Tibial artery (tissue), 4 donors: ENCODE measurements at regions not wholly inside any gene's neighbourhood (a gene's known extent, or its start where the extent isn't known, plus 50 kb on each side); places are given as distances from the start of the nearest gene placed in this dataset.
"Not testable (repeated sequence)": the region's sequence is repeated elsewhere in the genome, so short reads cannot be mapped to it uniquely, and the experiment has no call there.

Source experiments
- DNase-seq, 2 donors: peaks; one replicate each; pipeline ENCODE4 v3.0.0-alpha.2; 2019
- H3K27ac ChIP-seq, 2 donors: fragments of 200-600 bp; sonication (generic) in 1 of 2; 1 replicate in 1 of 2; 2 replicates in 1 of 2; pipeline ENCODE4 v1.5.1; 2018 to 2019; ENCODE audit warnings: mild to moderate bottlenecking in 1 of 2
- H3K27me3 ChIP-seq, 2 donors: fragments of 200-600 bp; sonication (generic) in 1 of 2; one replicate each; pipeline versions ENCODE4 v1.5.1 to v1.6.0; 2016 to 2019
- H3K36me3 ChIP-seq, 3 donors: fragments of 200-600 bp; sonication (generic) in 2 of 3; one replicate each; pipeline ENCODE4 v1.5.1; 2016 to 2019; ENCODE audit warnings: mild to moderate bottlenecking in 2 of 3
- H3K4me1 ChIP-seq, 4 donors: fragments of 200-600 bp; sonication (generic) in 2 of 4; 1 replicate in 3 of 4; 2 replicates in 1 of 4; pipeline ENCODE4 v1.5.1; 2016 to 2019
- H3K4me3 ChIP-seq, 2 donors: fragments of 200-600 bp; sonication (generic) in 1 of 2; 1 replicate in 1 of 2; 2 replicates in 1 of 2; pipeline ENCODE4 v1.5.1; 2018 to 2019; ENCODE audit warnings: mild to moderate bottlenecking in 2 of 2
- H3K9me3 ChIP-seq, 3 donors: fragments of 200-600 bp; sonication (generic) in 1 of 3; one replicate each; pipeline ENCODE4 v1.5.1; 2016 to 2019
- intact Hi-C: fragments of 100-400 bp; cut with DNase I; formaldehyde crosslinking; loops from one replicate; pipeline ENCODE4 v1.15.0; 2023; ENCODE audit warnings: low total_unique reads
- TF ChIP-seq, protein P1 (sequence below), 2 experiments: fragments of 200-600 bp in 1 of 2; fragments of 450-650 bp in 1 of 2; IDR thresholded peaks; one replicate each; pipeline ENCODE4 v1.5.1; 2017 to 2019; ENCODE audit warnings: antibody characterized with exemption in 2 of 2, mild to moderate bottlenecking in 1 of 2, moderate library complexity in 1 of 2

DNA sequence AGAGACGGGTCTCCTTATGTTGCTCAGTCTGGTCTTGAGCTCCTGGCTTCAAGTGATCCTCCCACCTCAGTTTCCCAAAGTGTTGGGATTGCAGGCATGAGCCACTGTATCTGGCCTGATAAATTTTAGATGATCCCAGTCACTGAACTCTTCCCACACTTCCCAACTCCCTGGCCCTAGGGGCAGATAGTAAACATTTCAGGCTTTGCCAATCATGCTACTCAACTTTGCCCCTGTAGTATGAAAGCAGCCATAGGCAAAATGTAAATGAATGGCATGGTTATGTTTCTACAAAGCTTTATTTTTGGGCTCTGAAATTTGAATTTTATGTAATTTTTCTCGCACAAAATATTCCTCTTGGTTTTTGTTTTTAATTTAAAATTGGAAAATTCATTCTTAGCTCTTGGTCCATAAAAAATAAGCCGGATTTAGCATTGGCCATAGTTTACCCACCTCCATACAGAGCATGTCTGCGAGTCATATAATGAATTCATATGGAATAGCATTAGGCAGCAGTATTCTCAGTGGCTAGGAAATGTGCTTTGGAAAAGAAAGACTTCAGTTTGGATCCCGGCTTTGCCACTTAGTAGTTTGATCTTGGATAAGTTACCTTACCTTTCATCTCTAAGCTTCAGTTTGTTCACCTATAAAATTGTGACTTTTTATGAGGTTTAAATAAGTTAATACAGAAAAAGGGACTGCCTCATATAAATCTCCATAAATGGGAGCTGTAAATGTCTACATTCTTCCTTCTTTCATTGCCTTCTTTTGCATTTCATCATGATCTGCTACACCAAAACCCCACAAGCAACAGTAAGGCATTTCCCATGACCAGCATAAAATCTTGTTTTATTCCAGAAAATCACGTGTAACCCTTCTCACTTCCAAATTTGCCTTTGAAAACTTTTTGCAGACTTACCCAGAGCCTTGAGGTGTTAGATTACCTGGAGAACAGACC is 360.3 kb upstream of the TPM1 start:
- TF ChIP-seq, protein P1, sequence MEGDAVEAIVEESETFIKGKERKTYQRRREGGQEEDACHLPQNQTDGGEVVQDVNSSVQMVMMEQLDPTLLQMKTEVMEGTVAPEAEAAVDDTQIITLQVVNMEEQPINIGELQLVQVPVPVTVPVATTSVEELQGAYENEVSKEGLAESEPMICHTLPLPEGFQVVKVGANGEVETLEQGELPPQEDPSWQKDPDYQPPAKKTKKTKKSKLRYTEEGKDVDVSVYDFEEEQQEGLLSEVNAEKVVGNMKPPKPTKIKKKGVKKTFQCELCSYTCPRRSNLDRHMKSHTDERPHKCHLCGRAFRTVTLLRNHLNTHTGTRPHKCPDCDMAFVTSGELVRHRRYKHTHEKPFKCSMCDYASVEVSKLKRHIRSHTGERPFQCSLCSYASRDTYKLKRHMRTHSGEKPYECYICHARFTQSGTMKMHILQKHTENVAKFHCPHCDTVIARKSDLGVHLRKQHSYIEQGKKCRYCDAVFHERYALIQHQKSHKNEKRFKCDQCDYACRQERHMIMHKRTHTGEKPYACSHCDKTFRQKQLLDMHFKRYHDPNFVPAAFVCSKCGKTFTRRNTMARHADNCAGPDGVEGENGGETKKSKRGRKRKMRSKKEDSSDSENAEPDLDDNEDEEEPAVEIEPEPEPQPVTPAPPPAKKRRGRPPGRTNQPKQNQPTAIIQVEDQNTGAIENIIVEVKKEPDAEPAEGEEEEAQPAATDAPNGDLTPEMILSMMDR (IDR thresholded peaks at IDR 0.05): no peak
- intact Hi-C loops: no loop called here
- Histone ChIP-seq H3K36me3 (peaks cover 10 to 19% (median 11%) of the 10 kb centered on the region in 3 donors), H3K27me3 (no peaks in the 10 kb centered on the region), H3K9me3 (no peaks in the 10 kb centered on the region), H3K4me3 (no peak overlapping the region), H3K4me1 (no peaks in the 10 kb centered on the region), H3K27ac (no peak overlapping the region)
- no peak for DNase-seq

DNA sequence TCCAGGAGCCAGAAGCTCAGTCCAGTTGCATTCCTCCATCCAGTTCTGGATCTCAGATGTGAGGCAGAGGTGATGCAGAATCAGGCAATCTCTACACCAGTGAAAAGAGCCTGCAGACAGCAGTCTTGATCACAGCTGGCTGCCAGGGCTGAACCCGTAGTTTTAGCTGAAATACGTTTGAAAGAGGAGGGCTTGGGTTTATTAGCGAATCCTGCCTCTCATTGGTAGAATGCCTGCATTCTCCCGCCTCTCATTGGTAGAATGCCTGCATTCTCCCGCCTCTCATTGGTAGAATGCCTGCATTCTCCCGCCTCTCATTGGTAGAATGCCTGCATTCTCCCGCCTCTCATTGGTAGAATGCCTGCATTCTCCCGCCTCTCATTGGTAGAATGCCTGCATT is 359.4 kb upstream of the TPM1 start:
- H3K4me1 ChIP-seq, DNase-seq, intact Hi-C loops: not testable (repeated sequence)

DNA sequence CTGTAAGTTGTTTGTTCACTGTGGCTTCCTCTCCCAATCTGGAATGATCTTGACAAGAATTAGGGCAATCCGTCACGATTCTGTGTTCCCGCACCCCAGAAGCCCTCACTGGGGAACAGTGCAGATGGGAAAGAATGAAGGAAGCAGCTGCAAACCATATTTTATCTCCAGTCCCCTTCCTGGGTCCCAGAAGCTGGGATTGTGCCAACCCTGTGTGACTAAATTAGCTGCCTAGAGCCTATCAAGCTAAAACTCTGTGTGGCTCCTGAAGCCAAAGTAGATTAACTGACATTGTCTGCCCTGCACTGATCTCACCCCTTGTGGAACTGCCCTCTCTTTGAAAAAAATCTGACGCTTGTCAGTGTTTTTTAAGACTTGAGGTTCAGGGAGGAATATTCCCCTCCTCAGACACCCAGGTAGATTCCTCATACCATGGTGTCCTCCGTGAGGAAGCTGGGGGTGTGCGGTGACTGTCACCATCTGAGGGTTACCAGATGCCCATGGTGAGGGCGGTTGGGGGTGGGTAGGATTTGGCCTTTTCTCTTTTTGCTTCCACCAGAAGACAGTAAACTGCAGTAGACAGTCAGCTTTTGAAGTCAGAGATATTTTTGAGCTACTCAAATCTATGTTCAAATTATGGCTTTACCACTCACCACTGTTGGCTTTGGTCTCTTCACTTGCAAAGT is 358.3 kb upstream of the TPM1 start:
- Histone ChIP-seq H3K36me3 (peaks cover 7 to 19% (median 13%) of the 10 kb centered on the region in 3 donors), H3K27ac (no peak overlapping the region), H3K4me3 (no peak overlapping the region), H3K4me1 (no peaks in the 10 kb centered on the region), H3K9me3 (no peaks in the 10 kb centered on the region), H3K27me3 (no peaks in the 10 kb centered on the region)
- intact Hi-C loops: no loop called here
- DNase-seq: no peak
- TF ChIP-seq, protein P1 (IDR thresholded peaks at IDR 0.05): no peak

More for the DNA sequence above, 359.4 kb upstream of the TPM1 start:
- H3K36me3 ChIP-seq: peaks cover 10 to 21% (median 13%) of the 10 kb centered on the region in 3 donors
- not testable (repeated sequence) for H3K27ac ChIP-seq, H3K4me3 ChIP-seq, H3K27me3 ChIP-seq, H3K9me3 ChIP-seq

DNA sequence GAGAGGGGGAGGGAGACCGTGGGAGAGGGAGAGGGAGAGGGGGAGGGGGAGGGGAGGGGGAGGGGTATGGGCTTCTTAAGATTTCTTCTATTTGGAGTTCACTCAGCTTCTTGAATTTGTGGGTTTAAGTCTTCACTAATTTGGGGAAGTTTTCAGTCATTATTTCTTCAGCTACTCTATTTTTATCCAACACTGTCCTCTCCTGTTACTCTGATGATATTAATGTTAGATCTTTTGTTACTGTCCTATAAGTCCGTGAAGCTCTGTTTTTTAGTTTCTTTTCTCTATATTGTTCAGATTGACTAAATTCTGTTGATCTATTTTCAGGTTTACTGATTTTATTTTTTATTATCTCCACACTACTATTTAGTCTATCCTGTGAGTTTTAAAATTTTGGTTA is 351.5 kb upstream of the TPM1 start:
- Histone ChIP-seq H3K36me3 (peaks cover 23 to 36% (median 32%) of the 10 kb centered on the region in 3 donors), H3K9me3 (no peaks in the 10 kb centered on the region), H3K27me3 (no peaks in the 10 kb centered on the region), H3K27ac (no peak overlapping the region), H3K4me3 (no peak overlapping the region), H3K4me1 (no peaks in the 10 kb centered on the region)
- no peak for DNase-seq
- intact Hi-C loops: no loop called here
- TF ChIP-seq, protein P1 (IDR thresholded peaks at IDR 0.05): no peak

DNA sequence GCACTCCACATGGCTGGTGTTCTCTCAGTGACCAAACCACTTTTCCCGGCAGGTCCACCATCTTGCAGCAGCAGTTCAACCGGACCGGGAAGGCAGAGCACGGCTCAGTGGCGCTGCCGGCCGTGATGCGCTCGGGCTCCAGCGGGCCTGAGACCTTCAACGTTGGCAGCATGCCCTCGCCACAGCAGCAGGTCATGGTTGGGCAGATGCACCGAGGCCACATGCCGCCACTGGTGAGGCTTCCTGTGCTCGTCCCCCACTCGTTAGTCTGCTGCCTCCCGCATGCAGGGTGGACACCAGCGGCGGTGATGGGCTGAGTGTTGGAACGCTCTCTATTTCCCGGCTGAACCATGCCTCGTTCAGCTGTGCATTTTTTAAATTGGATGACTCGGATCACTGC is 344.9 kb upstream of the TPM1 start:
- Histone ChIP-seq H3K4me1 (no peaks in the 10 kb centered on the region), H3K36me3 (peaks cover 49 to 77% (median 51%) of the 10 kb centered on the region in 3 donors), H3K4me3 (no peak overlapping the region), H3K27me3 (no peaks in the 10 kb centered on the region), H3K27ac (no peak overlapping the region), H3K9me3 (no peaks in the 10 kb centered on the region)
- TF ChIP-seq, protein P1 (IDR thresholded peaks at IDR 0.05): no peak
- intact Hi-C loops: no loop called here
- no peak for DNase-seq

DNA sequence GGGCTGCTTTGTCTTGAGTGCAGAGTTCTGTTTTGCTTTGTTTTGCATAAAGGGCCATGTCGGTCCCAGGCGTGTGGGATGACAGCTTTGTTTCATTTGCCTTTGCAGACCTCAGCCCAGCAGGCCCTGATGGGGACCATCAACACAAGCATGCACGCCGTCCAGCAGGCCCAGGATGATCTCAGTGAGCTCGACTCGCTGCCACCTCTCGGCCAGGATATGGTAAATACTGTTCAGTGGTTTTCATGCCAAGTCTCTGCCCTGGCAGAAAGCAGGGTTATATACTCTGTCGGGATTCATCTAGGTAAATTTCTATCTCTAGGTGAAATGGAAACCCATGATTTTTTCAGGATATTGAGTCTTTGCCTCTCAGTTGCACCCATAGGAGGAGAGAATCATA is 343.9 kb upstream of the TPM1 start:
- no peaks in the 10 kb centered on the region for H3K27me3 ChIP-seq
- intact Hi-C loops: no loop called here
- H3K27ac ChIP-seq: no peak overlapping the region
- H3K4me1 ChIP-seq: no peaks in the 10 kb centered on the region
- H3K36me3 ChIP-seq: peaks cover 49 to 87% (median 56%) of the 10 kb centered on the region in 3 donors
- no peaks in the 10 kb centered on the region for H3K9me3 ChIP-seq
- no peak overlapping the region for H3K4me3 ChIP-seq
- no peak for DNase-seq
- TF ChIP-seq, protein P1 (IDR thresholded peaks at IDR 0.05): no peak
